ENCODE measurements at regions not wholly inside any gene's neighbourhood (a gene's known extent, or its start where the extent isn't known, plus 50 kb on each side); places are given as distances from the start of the nearest gene placed in this dataset.

DNA sequence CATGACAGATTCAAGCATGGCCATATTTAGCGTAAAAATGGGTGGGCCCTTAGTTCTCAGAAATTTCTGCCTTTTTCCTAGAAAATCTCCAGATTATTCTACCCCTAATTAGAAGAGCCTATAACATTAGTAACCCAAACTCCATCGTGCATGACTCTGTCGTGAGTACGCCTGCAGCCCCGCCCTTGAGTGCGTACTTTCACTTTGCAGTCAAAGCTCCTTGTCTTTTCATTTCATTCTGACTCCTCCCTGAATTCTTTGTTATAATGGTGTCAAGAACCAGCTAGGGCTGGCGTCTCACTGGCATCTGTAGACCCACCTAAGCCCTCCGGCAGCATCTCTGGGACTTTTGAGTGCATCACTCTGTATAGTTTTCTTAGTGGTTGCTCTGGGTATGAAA, 61.7 kb upstream of the NOX3 start:
- no peak for TF ChIP-seq POLR2A (IDR thresholded peaks at IDR 0.05)
- TF ChIP-seq, protein P1, sequence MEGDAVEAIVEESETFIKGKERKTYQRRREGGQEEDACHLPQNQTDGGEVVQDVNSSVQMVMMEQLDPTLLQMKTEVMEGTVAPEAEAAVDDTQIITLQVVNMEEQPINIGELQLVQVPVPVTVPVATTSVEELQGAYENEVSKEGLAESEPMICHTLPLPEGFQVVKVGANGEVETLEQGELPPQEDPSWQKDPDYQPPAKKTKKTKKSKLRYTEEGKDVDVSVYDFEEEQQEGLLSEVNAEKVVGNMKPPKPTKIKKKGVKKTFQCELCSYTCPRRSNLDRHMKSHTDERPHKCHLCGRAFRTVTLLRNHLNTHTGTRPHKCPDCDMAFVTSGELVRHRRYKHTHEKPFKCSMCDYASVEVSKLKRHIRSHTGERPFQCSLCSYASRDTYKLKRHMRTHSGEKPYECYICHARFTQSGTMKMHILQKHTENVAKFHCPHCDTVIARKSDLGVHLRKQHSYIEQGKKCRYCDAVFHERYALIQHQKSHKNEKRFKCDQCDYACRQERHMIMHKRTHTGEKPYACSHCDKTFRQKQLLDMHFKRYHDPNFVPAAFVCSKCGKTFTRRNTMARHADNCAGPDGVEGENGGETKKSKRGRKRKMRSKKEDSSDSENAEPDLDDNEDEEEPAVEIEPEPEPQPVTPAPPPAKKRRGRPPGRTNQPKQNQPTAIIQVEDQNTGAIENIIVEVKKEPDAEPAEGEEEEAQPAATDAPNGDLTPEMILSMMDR (IDR thresholded peaks at IDR 0.05) = no peak
